ENCODE measurements at regions not wholly inside any gene's neighbourhood (a gene's known extent, or its start where the extent isn't known, plus 50 kb on each side); places are given as distances from the start of the nearest gene placed in this dataset.

- TF ChIP-seq PRDM10 (CRISPR knock-in tag; IDR thresholded peaks at IDR 0.05; ENCODE audit: low read depth) = no peak
- TF ChIP-seq JDP2 (CRISPR knock-in tag; IDR thresholded peaks at IDR 0.05; ENCODE audit: borderline replicate concordance) = no peak
- no peak for TF ChIP-seq DR1 (CRISPR knock-in tag; IDR thresholded peaks at IDR 0.05)
- peak; percentile 54 for TF ChIP-seq FOXA3 (CRISPR knock-in tag; IDR thresholded peaks at IDR 0.05)
- TF ChIP-seq BCL6 (CRISPR knock-in tag; IDR thresholded peaks at IDR 0.05) = 0 out of 2 replicates have a peak, but pooled peaks have one; percentile 25
- peak; percentile 68; the same call in 1 of the 2 replicates for TF ChIP-seq SP140L (CRISPR knock-in tag; IDR thresholded peaks at IDR 0.05; ENCODE audit: borderline replicate concordance)
- no peak for TF ChIP-seq JUN (CRISPR knock-in tag; IDR thresholded peaks at IDR 0.05)
- 0 out of 2 replicates have a peak, but pooled peaks have one; percentile 43 for TF ChIP-seq ZNF512B (CRISPR knock-in tag; IDR thresholded peaks at IDR 0.05; ENCODE audit: borderline replicate concordance)
- peak; percentile 49; the same call in 1 of the 2 replicates for TF ChIP-seq CREM (IDR thresholded peaks at IDR 0.05)
- no peak for TF ChIP-seq CREM (CRISPR knock-in tag; IDR thresholded peaks at IDR 0.05)
- peak; percentile 82 for TF ChIP-seq KDM2A (CRISPR knock-in tag; IDR thresholded peaks at IDR 0.05; ENCODE audit: borderline replicate concordance, low read depth)
- TF ChIP-seq PCBP2 (optimal IDR thresholded peaks at IDR 0.05; ENCODE audit: low read depth, low read length, poor library complexity, severe bottlenecking) = no peak
- no peak for TF ChIP-seq FOXO1 (CRISPR knock-in tag; IDR thresholded peaks at IDR 0.05)
- 0 out of 2 replicates have a peak, but pooled peaks have one; percentile 11 for TF ChIP-seq FOXK1 (CRISPR knock-in tag; IDR thresholded peaks at IDR 0.05; ENCODE audit: borderline replicate concordance, low read depth)
- TF ChIP-seq ZMYM4 (CRISPR knock-in tag; IDR thresholded peaks at IDR 0.05) = peak; percentile 39; the same call in 1 of the 2 replicates
- TF ChIP-seq ZNF878 (CRISPR knock-in tag; IDR thresholded peaks at IDR 0.05) = peak; percentile 19; the same call in 1 of the 2 replicates
- TF ChIP-seq NFYB (CRISPR knock-in tag; IDR thresholded peaks at IDR 0.05) = 0 out of 2 replicates have a peak, but pooled peaks have one; percentile 6
- peak; percentile 77 to 92 for TF ChIP-seq HMGXB4 (CRISPR knock-in tag; IDR thresholded peaks at IDR 0.05; ENCODE audit: borderline replicate concordance in 1 of 2, low read depth in 1 of 2)
- 0 out of 2 replicates have a peak, but pooled peaks have one; percentile 24 for TF ChIP-seq KLF6 (CRISPR knock-in tag; IDR thresholded peaks at IDR 0.05)
- peak; percentile 58; the same call in 1 of the 2 replicates for TF ChIP-seq NFKBIZ (CRISPR knock-in tag; IDR thresholded peaks at IDR 0.05)
- 0 out of 2 replicates have a peak, but pooled peaks have one; percentile 29 for TF ChIP-seq SIX1 (CRISPR knock-in tag; IDR thresholded peaks at IDR 0.05; ENCODE audit: borderline replicate concordance)
Observed at GRCh38 chr2:177148477-177149154, 64.0 kb upstream of the HNRNPA3 start (continued).

Data from HepG2 (cell line).